Body of pancreas (tissue), 4 donors: ENCODE measurements at regions not wholly inside any gene's neighbourhood (a gene's known extent, or its start where the extent isn't known, plus 50 kb on each side); places are given as distances from the start of the nearest gene placed in this dataset.

Source experiments
- CTCF ChIP-seq, 7 experiments: fragments of 450-650 bp in 4 of 7; fragments of 200-600 bp in 3 of 7; sonication (generic) in 3 of 7; IDR thresholded peaks; one replicate each; pipeline ENCODE4 v1.5.1; 2016 to 2019; ENCODE audit warnings: antibody characterized with exemption in 7 of 7
- POLR2A ChIP-seq, 3 donors: fragments of 450-650 bp; IDR thresholded peaks; one replicate each; pipeline ENCODE4 v1.6.1; 2016; ENCODE audit warnings: antibody characterized with exemption in 3 of 3, mild to moderate bottlenecking in 2 of 3

- no peak for TF ChIP-seq CTCF (IDR thresholded peaks at IDR 0.05)
- TF ChIP-seq POLR2A (IDR thresholded peaks at IDR 0.05): no peak
Observed at GRCh38 chr11:95434489-95435057, 203.6 kb upstream of the SESN3 start.
